Upper lobe of left lung (tissue), 6 donors: ENCODE measurements at regions not wholly inside any gene's neighbourhood (a gene's known extent, or its start where the extent isn't known, plus 50 kb on each side); places are given as distances from the start of the nearest gene placed in this dataset.

Source experiments
- ATAC-seq, 2 donors: fragments of 200-7000 bp; cut with Tn5 transposase; one replicate each; pipeline ENCODE4 v1.9.1; 2022; ENCODE audit warnings: mild to moderate bottlenecking in 2 of 2, moderate library complexity in 2 of 2; ENCODE audit not compliant: low FRiP score in 2 of 2
- DNase-seq, 2 donors: peaks; one replicate each; pipeline ENCODE4 v3.0.0-alpha.2; 2019 to 2020
- H3K27ac ChIP-seq, 4 donors: fragments of 200-600 bp; sonication (generic); one replicate each; pipeline ENCODE4 v1.5.1; 2016 to 2019
- H3K27me3 ChIP-seq, 4 donors: fragments of 200-600 bp; sonication (generic); one replicate each; pipeline ENCODE4 v1.5.1; 2017 to 2019
- H3K36me3 ChIP-seq, 4 donors: fragments of 200-600 bp; sonication (generic); one replicate each; pipeline ENCODE4 v1.5.1; 2016 to 2019
- H3K4me1 ChIP-seq, 4 donors: fragments of 200-600 bp; sonication (generic); one replicate each; pipeline ENCODE4 v1.5.1; 2018 to 2019
- H3K4me3 ChIP-seq, 4 donors: fragments of 200-600 bp; sonication (generic); one replicate each; pipeline ENCODE4 v1.5.1; 2017 to 2019; ENCODE audit warnings: mild to moderate bottlenecking in 2 of 4, moderate library complexity in 1 of 4
- H3K9me3 ChIP-seq, 4 donors: fragments of 200-600 bp; sonication (generic); one replicate each; pipeline ENCODE4 v1.5.1; 2018 to 2019
- EP300 ChIP-seq, 4 donors: sonication (generic); formaldehyde crosslinking; IDR thresholded peaks; one replicate each; pipeline ENCODE4 v1.5.1; 2017; ENCODE audit warnings: antibody characterized with exemption in 4 of 4, control low read depth in 2 of 4
- POLR2A ChIP-seq, 4 donors: fragments of 450-650 bp; IDR thresholded peaks; one replicate each; pipeline ENCODE4 v1.5.1; 2016 to 2017; ENCODE audit warnings: antibody characterized with exemption in 4 of 4, mild to moderate bottlenecking in 2 of 4
- POLR2AphosphoS5 ChIP-seq, 2 donors: sonication (generic); formaldehyde crosslinking; IDR thresholded peaks; one replicate each; pipeline ENCODE4 v1.5.1; 2017; ENCODE audit warnings: antibody characterized with exemption in 2 of 2
- WGBS, 2 donors: methylation state at CpG; one replicate each; pipeline ENCODE4 v1.1.5; 2017 to 2018; 5-methylcytosine and 5-hydroxymethylcytosine counted together
- TF ChIP-seq, protein P1 (sequence below), 6 experiments: fragments of 450-650 bp in 4 of 6; fragments of 200-600 bp in 2 of 6; sonication (generic) in 2 of 6; IDR thresholded peaks; one replicate each; pipeline ENCODE4 v1.5.1; 2016 to 2019; ENCODE audit warnings: antibody characterized with exemption in 6 of 6
- donor health status: DM: no; HTN: no; CAD: no; lungs with moderate emphysema.
- donor health status: DM: no; HTN: yes; CAD: no; lungs with severe emphysema.

- Histone ChIP-seq H3K36me3 (no peaks in the 10 kb centered on the region), H3K27ac (no peak overlapping the region), H3K27me3 (no peaks in the 10 kb centered on the region), H3K9me3 (no peaks in the 10 kb centered on the region), H3K4me1 (peaks cover 0 to 4% (median 0%) of the 10 kb centered on the region in 4 donors), H3K4me3 (no peak overlapping the region)
- TF ChIP-seq, protein P1, sequence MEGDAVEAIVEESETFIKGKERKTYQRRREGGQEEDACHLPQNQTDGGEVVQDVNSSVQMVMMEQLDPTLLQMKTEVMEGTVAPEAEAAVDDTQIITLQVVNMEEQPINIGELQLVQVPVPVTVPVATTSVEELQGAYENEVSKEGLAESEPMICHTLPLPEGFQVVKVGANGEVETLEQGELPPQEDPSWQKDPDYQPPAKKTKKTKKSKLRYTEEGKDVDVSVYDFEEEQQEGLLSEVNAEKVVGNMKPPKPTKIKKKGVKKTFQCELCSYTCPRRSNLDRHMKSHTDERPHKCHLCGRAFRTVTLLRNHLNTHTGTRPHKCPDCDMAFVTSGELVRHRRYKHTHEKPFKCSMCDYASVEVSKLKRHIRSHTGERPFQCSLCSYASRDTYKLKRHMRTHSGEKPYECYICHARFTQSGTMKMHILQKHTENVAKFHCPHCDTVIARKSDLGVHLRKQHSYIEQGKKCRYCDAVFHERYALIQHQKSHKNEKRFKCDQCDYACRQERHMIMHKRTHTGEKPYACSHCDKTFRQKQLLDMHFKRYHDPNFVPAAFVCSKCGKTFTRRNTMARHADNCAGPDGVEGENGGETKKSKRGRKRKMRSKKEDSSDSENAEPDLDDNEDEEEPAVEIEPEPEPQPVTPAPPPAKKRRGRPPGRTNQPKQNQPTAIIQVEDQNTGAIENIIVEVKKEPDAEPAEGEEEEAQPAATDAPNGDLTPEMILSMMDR (IDR thresholded peaks at IDR 0.05), result no peak
- TF ChIP-seq EP300 (IDR thresholded peaks at IDR 0.05) (no peak), POLR2A (IDR thresholded peaks at IDR 0.05) (no peak), POLR2AphosphoS5 (IDR thresholded peaks at IDR 0.05) (no peak)
- DNase-seq, result no peak
- ATAC-seq, result no peak
- WGBS, 2 donors, result 63 to 76% methylated on average over 10 of the region's 10 CpGs
These were observed 1370.1 kb upstream of the RAG2 start for GRCh38 chr11:37968148-37968547.

DNA sequence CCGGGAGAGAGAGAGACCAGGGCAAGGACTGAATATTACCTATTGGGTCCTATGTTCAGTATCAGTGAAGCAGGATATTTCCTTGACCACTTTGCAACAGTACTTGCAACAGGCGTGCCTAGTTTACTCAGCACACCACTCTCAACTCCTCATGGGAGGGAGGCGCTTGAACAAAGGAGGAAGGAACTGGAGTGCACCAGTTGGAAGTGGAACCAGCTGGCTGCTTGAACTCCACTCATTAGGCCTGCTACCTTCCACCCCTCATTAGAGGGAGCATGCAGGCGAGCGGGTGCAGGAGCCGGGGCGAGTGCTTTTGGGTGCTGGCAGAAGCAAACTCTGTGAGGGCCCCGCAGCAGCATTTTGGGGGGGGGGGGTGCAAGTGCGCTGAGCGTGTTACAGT is 1369.6 kb upstream of the RAG2 start:
- Histone ChIP-seq H3K36me3 (no peaks in the 10 kb centered on the region), H3K9me3 (no peaks in the 10 kb centered on the region), H3K4me3 (no peak overlapping the region), H3K27ac (no peak overlapping the region), H3K27me3 (no peaks in the 10 kb centered on the region), H3K4me1 (no peaks in the 10 kb centered on the region)
- TF ChIP-seq POLR2AphosphoS5 (IDR thresholded peaks at IDR 0.05), result no peak
- TF ChIP-seq, protein P1 (IDR thresholded peaks at IDR 0.05), result no peak
- TF ChIP-seq EP300 (IDR thresholded peaks at IDR 0.05), result peak in 1 of 4 donors; percentile 42
- ATAC-seq, result no peak
- WGBS, 2 donors, result 78 to 83% methylated on average over 10 of the region's 10 CpGs
- peak; percentile 27 to 58 for DNase-seq

GRCh38 chr11:37963440-37963839 is 1365.4 kb upstream of the RAG2 start:
- no peaks in the 10 kb centered on the region for H3K4me1 ChIP-seq
- H3K36me3 ChIP-seq, result no peaks in the 10 kb centered on the region
- H3K27me3 ChIP-seq, result no peaks in the 10 kb centered on the region
- 37 to 51% methylated on average over 2 of the region's 2 CpGs for WGBS, 2 donors
- TF ChIP-seq POLR2AphosphoS5 (IDR thresholded peaks at IDR 0.05) (no peak), POLR2A (IDR thresholded peaks at IDR 0.05) (no peak), EP300 (IDR thresholded peaks at IDR 0.05) (no peak)
- TF ChIP-seq, protein P1 (IDR thresholded peaks at IDR 0.05), result no peak
- no peak for ATAC-seq
- DNase-seq, result no peak
- H3K4me3 ChIP-seq, result no peak overlapping the region
- no peaks in the 10 kb centered on the region for H3K9me3 ChIP-seq
- H3K27ac ChIP-seq, result no peak overlapping the region

- TF ChIP-seq POLR2AphosphoS5 (IDR thresholded peaks at IDR 0.05), result no peak
- no peak for TF ChIP-seq POLR2A (IDR thresholded peaks at IDR 0.05)
- no peak for TF ChIP-seq EP300 (IDR thresholded peaks at IDR 0.05)
- TF ChIP-seq, protein P1 (IDR thresholded peaks at IDR 0.05), result no peak
- no peak for DNase-seq
- Histone ChIP-seq H3K27ac (no peak overlapping the region), H3K36me3 (no peaks in the 10 kb centered on the region), H3K4me1 (no peaks in the 10 kb centered on the region), H3K27me3 (no peaks in the 10 kb centered on the region), H3K9me3 (no peaks in the 10 kb centered on the region), H3K4me3 (no peak overlapping the region)
- no peak for ATAC-seq
- WGBS, 2 donors, result 55 to 59% methylated on average over 1 of the region's 1 CpG
These were observed 1359.7 kb upstream of the RAG2 start for GRCh38 chr11:37957717-37958116.

DNA sequence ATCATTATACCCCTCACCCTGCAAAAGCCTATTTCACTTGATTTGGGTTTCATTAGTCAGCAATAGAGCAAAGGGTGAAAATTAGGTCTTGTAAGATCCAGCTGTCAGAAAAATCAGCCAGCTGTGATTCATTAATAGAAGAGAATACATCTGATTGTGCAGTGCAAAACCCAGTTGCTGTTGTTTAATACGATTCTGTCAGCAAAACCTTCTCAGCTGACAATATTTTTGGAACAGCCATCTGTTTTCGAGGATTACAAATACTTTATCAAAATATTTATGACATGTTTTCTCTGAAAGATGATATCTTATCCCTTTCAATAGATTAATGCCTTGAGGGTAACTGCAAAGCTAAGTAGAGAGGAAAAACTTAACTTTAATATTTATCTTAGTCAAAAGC is 1354.0 kb upstream of the RAG2 start:
- DNase-seq (no peak), ATAC-seq (no peak)
- WGBS, 2 donors, result 44 to 46% methylated on average over 2 of the region's 2 CpGs
- no peak for TF ChIP-seq POLR2A (IDR thresholded peaks at IDR 0.05)
- no peak for TF ChIP-seq EP300 (IDR thresholded peaks at IDR 0.05)
- no peak for TF ChIP-seq POLR2AphosphoS5 (IDR thresholded peaks at IDR 0.05)
- TF ChIP-seq, protein P1 (IDR thresholded peaks at IDR 0.05), result no peak
- no peak overlapping the region for H3K27ac ChIP-seq
- H3K4me3 ChIP-seq, result no peak overlapping the region
- H3K9me3 ChIP-seq, result no peaks in the 10 kb centered on the region
- peaks cover 3 to 10% (median 8%) of the 10 kb centered on the region in 4 donors for H3K4me1 ChIP-seq
- no peaks in the 10 kb centered on the region for H3K36me3 ChIP-seq
- no peaks in the 10 kb centered on the region for H3K27me3 ChIP-seq
